ENCODE measurements at regions not wholly inside any gene's neighbourhood (a gene's known extent, or its start where the extent isn't known, plus 50 kb on each side); places are given as distances from the start of the nearest gene placed in this dataset.
"Not testable (repeated sequence)": the region's sequence is repeated elsewhere in the genome, so short reads cannot be mapped to it uniquely, and the experiment has no call there.

DNA sequence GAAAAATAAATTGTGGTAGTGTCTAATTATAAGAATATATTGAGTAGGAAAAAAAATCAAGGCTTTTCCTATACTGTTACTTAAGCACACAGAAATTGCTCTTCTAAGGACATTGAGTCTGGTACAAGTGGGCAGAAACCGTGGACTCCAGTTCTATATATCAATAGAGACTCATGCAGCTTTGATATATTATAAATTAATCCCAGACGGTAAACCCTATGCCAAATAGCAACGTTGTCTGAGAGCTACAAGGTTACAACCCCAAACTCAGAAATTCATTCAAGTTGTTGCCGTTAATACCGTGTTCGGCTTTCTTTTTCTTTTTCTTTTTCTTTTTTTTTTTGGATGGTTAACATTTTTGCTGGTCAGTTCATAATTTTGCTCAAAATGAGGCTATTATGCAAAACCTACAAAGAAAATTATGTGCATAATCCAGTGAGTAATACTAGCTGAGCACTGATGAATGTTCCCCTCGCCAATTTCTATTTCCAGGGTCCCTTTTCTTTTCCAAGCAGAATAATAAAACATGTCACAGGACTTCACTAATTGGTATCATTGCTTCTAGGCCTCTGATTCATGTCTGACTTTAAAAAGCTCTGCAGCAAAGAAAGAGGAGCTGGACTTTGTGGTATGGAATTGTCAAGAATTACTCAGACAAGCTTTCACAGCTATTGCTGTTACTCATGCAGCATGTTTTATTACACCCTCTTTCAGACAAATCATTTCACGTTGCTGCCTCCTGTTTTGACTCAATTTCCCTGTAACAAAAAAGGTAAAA lies 737.7 kb downstream of the NLGN4X start:
- no peak for DNase-seq

GRCh38 chrX:5474282-5474681 lies 754.4 kb downstream of the NLGN4X start:
- DNase-seq = no peak

GRCh38 chrX:5458300-5458842 lies 770.3 kb downstream of the NLGN4X start:
- no peak for DNase-seq

- DNase-seq = no peak
Measured at GRCh38 chrX:5449323-5449722, 779.3 kb downstream of the NLGN4X start.

DNA sequence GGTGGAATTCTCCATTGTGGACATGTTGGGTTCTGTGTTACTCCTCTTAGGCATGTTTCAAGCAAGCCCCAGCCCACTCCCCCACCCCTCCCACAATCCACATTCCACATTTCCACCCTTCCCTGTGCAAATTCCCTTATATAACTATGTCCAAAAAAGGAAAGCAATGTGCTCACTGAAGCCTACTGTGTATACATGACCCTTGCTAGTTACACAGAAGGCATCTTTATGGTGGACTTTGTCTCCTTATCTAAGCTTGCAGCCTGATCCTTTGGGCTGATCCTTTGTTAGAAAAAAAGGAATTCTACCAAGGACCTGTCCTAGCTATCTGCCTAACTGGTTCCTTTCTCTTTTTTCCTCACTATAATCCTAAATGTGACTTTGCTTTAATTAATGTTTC lies 796.8 kb downstream of the NLGN4X start:
- no peak for DNase-seq

- DNase-seq = no peak
Measured at GRCh38 chrX:5425119-5425518, 803.5 kb downstream of the NLGN4X start.

DNA sequence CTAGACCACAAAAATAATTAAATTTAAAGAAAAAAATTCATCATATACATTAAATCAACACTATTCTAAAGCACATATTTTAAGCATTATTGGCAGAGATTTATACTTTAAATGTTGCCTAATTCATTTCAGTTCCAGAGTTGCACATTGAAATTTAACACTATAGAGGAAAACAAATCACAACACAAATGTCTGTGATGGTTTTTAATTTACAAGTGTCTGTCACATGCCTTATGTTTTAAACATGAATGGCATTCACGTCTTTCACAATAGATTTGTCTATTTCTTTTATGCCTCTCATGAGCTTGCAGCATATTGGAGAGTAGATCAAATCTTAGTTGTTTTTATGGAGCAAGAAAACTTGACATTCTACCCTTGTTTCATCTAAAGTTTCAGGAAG lies 811.3 kb downstream of the NLGN4X start:
- DNase-seq = no peak

- DNase-seq = no peak
Measured at GRCh38 chrX:5415738-5416137, 812.9 kb downstream of the NLGN4X start.

- DNase-seq = no peak
Measured at GRCh38 chrX:5409106-5409505, 819.6 kb downstream of the NLGN4X start.

DNA sequence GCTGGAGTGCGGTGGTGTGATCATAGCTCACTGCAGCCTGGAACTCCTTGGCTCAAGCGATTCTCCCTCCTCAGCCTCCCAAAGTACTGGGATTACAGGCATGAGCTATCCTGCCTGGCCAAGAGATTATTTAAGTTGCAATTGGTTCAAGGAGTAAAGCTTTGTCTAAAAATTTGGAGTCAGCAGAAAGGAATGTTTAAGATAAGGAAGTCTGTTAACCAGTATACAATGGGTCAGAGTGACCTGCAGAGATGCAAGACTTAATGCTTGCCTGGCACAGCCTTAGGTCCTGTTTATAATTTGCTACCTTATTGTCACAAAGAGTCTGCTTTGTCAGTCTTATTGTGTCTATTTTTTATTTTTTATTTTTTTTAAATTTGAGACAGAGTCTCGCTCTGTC lies 826.2 kb downstream of the NLGN4X start:
- DNase-seq = no peak

DNA sequence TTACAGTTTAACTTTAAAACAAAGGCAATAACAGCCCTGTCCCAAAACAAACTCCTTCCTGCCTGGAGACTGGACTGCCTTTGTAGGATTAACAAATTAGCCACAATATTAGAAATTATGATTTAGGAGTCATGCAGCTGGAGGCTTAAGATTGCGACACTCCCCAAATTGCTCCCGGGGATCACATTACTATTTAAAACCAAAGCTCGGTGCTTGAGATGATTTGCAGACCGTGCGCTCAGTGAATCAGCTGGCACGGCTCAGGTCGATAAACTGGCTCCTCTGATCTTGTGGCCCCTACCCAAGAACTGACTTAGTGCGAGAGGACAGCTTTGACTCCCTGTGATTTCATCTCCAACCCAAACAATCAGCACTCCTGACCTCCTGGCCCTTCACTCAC lies 829.3 kb downstream of the NLGN4X start:
- DNase-seq = no peak

DNA sequence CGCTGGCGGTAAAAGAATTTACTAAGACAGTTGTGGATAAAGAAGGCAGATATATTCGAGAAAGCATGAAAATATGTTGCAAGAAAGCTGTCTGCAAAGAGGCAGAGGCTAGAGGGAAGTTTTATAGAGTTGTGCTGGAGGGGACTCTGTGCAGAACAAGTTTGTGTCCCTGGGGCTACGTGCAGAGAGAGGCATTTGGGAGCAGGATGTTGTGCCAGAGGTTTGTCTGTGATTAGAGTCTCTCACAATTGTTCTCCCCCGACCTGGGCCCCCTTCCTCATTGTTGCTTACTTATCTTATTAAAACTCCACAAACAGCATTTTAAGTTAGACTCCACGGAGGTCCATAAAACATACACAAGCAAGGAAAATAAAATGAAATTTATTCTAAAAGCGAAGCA lies 831.3 kb downstream of the NLGN4X start:
- DNase-seq = no peak

GRCh38 chrX:5390376-5390775 lies 838.3 kb downstream of the NLGN4X start:
- DNase-seq = no peak

DNA sequence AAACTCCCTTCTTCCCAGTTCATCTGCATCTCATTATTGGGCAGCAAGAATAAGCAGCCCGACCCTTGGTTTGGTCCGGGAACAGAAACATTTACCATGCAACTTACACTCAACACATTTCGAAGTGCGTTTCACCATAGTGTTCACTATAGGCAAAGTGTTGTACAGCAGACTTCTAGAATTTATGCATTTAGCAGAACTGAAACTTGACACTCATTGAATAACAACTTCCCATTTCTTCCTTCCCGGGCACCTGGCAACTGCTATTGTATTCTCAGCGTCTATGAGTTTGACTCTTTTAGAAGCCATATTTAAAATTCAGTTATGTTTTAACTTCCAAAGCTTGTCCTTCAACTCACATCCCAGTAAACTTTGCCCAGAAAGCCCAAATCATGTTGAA lies 840.6 kb downstream of the NLGN4X start:
- DNase-seq = no peak

DNA sequence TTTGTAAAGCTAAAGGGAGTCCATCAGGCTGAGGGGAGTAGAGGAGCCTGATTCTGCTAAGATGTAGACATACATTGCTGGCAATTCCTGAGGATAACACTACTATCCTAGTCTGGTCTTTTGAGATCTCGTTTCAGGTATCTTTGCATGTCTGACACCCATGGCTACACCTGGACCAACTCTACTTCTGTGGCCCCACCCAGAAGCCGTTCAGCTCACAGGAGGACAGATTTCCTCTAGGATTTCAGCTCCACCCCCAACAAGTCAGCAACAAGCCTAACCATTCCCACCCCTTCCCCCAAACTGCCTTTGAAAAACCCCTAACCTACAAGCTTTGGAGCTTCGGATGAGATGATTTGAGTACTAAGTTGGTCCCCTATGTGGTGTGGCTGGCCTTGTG lies 848.2 kb downstream of the NLGN4X start:
- DNase-seq = no peak

GRCh38 chrX:5341902-5342301 lies 886.8 kb downstream of the NLGN4X start:
- no peak for DNase-seq

GRCh38 chrX:5337160-5337559 lies 891.5 kb downstream of the NLGN4X start:
- no peak for DNase-seq

DNA sequence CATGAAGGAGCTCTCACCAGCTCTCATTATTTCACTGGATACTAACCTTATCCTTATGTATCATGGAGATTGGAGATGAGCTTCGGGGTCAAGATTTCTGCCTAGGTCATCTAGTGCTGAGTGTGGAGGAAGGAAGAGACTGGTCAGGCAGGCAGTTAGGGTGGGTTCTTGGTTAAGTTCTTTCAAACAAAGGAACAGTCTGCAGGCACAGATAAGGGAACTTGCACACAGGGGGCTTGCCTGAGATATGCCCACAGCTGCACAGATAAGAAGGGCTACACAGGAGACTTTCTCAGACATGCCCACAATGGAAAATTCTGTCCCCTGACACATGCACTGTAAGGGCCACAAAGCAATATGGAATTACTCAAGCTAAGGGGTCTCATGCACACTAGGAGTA lies 904.1 kb downstream of the NLGN4X start:
- DNase-seq = no peak

GRCh38 chrX:5314148-5314547 lies 914.5 kb downstream of the NLGN4X start:
- DNase-seq = no peak

DNA sequence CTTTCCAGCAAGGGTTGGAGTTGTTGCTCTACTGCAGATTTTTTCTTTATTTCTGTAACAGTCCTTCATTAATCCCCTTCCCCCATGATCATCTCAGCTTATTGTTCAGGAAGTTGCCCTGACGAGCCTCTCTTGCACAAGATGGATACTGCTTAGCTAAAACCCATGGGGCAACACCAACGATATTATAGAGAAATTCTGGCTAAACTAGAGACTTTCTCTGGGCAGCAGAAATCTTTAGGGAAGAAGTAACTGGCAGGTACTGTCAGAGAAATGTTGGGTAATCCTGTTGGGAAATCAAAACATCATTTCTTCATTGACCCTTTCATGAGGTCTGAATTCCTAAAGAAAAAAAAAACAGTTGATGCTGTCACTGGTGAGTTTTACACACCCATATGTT lies 921.3 kb downstream of the NLGN4X start:
- DNase-seq = no peak

DNA sequence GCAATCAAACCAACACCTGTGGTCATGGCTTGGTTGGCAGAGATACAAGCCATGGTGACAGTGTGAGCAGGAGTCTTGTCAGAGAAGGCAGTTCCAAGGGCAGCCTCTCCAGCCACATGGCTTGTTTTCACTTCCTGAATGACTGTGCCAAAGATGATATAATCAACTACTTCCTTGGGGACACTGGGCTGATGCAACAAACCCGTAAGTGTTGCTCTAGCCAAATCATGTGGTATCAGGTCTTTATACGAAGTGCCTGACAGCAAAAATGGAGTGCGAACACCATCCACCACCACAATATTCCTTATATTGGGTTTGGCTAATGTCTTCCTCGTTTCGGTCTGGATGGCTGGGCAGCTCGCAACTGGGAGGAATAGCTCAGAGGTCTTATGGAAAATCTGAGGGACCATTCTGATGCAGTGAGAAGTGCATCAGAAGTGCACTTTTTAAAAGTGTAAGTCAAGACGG lies 922.0 kb downstream of the NLGN4X start:
- DNase-seq = no peak

- DNase-seq = no peak
Measured at GRCh38 chrX:5305452-5305851, 923.2 kb downstream of the NLGN4X start.

DNA sequence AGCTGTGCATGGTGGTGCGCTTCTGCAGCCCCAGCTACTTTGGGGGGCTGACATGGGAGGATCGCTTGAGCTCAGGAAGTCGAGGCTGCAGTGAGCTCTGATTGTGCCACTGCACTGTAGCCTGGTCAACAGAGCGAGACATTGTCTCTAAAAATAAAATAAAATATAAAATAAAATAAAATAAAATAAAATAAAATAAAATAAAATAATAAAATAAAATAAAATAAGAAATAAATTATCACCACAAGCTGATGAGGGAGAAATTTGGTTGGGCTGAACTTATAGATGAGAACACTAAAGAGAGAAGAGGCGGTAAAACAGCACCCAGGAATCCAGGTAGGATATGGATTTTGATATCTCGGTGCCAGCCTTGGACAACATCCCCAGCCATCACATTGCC lies 933.7 kb downstream of the NLGN4X start:
- no peak for DNase-seq

GRCh38 chrX:5290635-5291034 lies 938.0 kb downstream of the NLGN4X start:
- no peak for DNase-seq

DNA sequence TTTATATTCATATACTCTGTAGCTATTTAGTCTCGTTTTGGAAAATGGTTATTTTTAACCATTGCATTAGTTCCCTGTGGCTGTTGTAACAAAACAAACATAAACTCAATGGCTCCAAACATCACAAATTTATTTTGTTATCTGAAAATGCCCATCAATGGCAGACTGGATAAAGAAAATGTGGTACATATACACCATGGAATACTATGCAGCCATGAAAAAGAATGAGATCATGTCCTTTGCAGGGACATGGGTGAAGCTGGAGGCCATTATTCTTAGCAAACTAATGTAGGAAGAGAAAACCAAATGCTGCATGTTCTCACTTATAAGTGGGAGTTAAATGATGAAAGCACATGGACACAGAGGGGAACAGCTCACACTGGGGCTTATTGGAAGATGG lies 938.7 kb downstream of the NLGN4X start:
- not testable (repeated sequence) for DNase-seq

Data from stimulated activated CD4-positive, alpha-beta T cell treated with anti-CD3 and anti-CD28 coated beads, Interleukin-2, amount 100 ng/mL, for 48 hours (primary cell).